Hepatocyte (in vitro differentiated cells): ENCODE measurements at regions not wholly inside any gene's neighbourhood (a gene's known extent, or its start where the extent isn't known, plus 50 kb on each side); places are given as distances from the start of the nearest gene placed in this dataset.

ENCODE experiments used
- DNase-seq: peaks from one replicate; pipeline ENCODE4 v3.0.0-alpha.2; 2016; ENCODE audit warnings: low spot score
- H2AFZ ChIP-seq: fragments of 200-600 bp; sonication (generic); 2 replicates; pipeline ENCODE4 v1.6.0; 2016; ENCODE audit warnings: antibody characterized with exemption, mild to moderate bottlenecking
- H3K27ac ChIP-seq: fragments of 200-600 bp; sonication (generic); 2 replicates; pipeline ENCODE4 v1.5.1; 2016; ENCODE audit warnings: mild to moderate bottlenecking
- H3K27me3 ChIP-seq: fragments of 200-600 bp; sonication (generic); 2 replicates; pipeline ENCODE4 v1.6.1; 2016
- H3K36me3 ChIP-seq: fragments of 200-600 bp; sonication (generic); replicated peaks from 2 replicates; pipeline ENCODE4 v1.5.1; 2016; ENCODE audit warnings: low read depth; ENCODE audit not compliant: insufficient read depth
- H3K4me1 ChIP-seq: fragments of 200-600 bp; sonication (generic); 2 replicates; pipeline ENCODE4 v1.5.1; 2016; ENCODE audit warnings: mild to moderate bottlenecking, moderate library complexity; ENCODE audit not compliant: insufficient read depth
- H3K4me2 ChIP-seq: fragments of 200-600 bp; sonication (generic); 2 replicates; pipeline ENCODE4 v1.6.0; 2016
- H3K4me3 ChIP-seq: fragments of 200-600 bp; sonication (generic); 2 replicates; pipeline ENCODE4 v1.5.1; 2016; ENCODE audit warnings: mild to moderate bottlenecking
- H3K79me2 ChIP-seq: fragments of 200-600 bp; sonication (generic); 2 replicates; pipeline ENCODE4 v1.6.0; 2017; ENCODE audit warnings: mild to moderate bottlenecking
- H3K9me2 ChIP-seq: fragments of 200-600 bp; sonication (generic); replicated peaks from 2 replicates; pipeline ENCODE4 v1.6.0; 2017; ENCODE audit warnings: mild to moderate bottlenecking; ENCODE audit not compliant: insufficient read depth
- H3K9me3 ChIP-seq: fragments of 200-600 bp; sonication (generic); 2 replicates; pipeline ENCODE4 v1.5.1; 2016; ENCODE audit warnings: low read depth, mild to moderate bottlenecking
- H4K20me1 ChIP-seq: fragments of 200-600 bp; sonication (generic); 2 replicates; pipeline ENCODE4 v1.6.0; 2016; ENCODE audit warnings: mild to moderate bottlenecking; ENCODE audit not compliant: insufficient read depth, poor library complexity, severe bottlenecking
- CTCF ChIP-seq: fragments of 200-600 bp; sonication (generic); IDR thresholded peaks from 2 replicates; pipeline ENCODE4 v1.5.1; 2016; ENCODE audit warnings: antibody characterized with exemption, mild to moderate bottlenecking; ENCODE audit not compliant: poor library complexity
- EZH2 ChIP-seq: fragments of 200-600 bp; sonication (generic); IDR thresholded peaks from 2 replicates; pipeline ENCODE4 v1.6.1; 2016; ENCODE audit warnings: antibody characterized with exemption, mild to moderate bottlenecking, borderline replicate concordance
- EZH2phosphoT487 ChIP-seq: fragments of 200-600 bp; sonication (generic); IDR thresholded peaks from one replicate; pipeline ENCODE4 v1.6.1; 2018; ENCODE audit warnings: antibody characterized with exemption, mild to moderate bottlenecking, low read depth, moderate library complexity; ENCODE audit not compliant: unreplicated experiment, severe bottlenecking
- WGBS: methylation state at CpG from one replicate; pipeline ENCODE4 v1.1.6; 2016; ENCODE audit warnings: low lambda C conversion rate; ENCODE audit errors: missing lambda C conversion rate; 5-methylcytosine and 5-hydroxymethylcytosine counted together

GRCh38 chr17:64765191-64765889, 103.2 kb upstream of the SMURF2 start:
- DNase-seq = no peak
- no peak for TF ChIP-seq EZH2phosphoT487
- TF ChIP-seq EZH2 = no peak
- TF ChIP-seq CTCF = no peak
- 77% methylated on average over 7 of the region's 7 CpGs for WGBS
- H3K27me3 ChIP-seq = no peaks in the 10 kb centered on the region
- no peak overlapping the region for H3K4me2 ChIP-seq
- H3K27ac ChIP-seq = no peak overlapping the region
- no peaks in the 10 kb centered on the region for H4K20me1 ChIP-seq
- no peak overlapping the region for H3K4me3 ChIP-seq
- H3K9me3 ChIP-seq = no peaks in the 10 kb centered on the region
- H3K36me3 ChIP-seq = no peaks in the 10 kb centered on the region
- no peaks in the 10 kb centered on the region for H3K9me2 ChIP-seq
- no peaks in the 10 kb centered on the region for H3K4me1 ChIP-seq
- H2AFZ ChIP-seq = no peak overlapping the region
- H3K79me2 ChIP-seq = peaks cover 18% of the 10 kb centered on the region

DNA sequence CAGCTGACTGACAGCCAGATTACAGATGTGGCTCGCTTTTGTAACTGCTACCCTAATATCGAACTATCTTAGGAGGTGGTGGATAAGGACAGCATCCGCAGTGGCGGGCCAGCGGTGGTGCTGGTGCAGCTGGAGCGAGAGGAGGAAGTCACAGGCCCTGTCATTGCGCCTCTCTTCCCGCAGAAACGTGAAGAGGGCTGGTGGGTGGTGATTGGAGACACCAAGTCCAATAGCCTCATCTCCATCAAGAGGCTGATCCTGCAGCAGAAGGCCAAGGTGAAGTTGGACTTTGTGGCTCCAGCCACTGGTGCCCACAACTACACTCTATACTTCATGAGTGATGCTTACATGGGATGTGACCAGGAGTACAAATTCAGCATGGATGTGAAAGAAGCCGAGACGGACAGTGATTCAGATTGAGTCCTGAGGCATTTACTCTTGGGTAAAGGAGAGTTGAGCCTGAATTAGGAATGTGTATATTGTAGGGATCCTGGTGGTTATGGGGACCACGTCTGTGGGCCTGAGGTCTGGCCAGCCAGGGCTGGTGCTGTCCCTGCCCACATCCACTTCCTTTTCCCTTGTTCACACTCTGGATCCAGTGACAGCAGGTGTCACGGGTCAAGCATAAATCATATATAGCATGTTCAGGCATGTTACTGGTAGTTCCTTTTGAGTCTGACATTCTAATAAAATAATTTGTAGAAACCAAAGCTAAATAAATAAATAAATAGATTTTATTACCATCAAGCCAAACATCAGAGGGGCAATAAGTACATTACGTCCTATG, 89.0 kb upstream of the SMURF2 start:
- no peak for DNase-seq
- Histone ChIP-seq H2AFZ (no peak overlapping the region), H3K4me3 (no peak overlapping the region), H3K36me3 (no peaks in the 10 kb centered on the region), H3K9me2 (no peaks in the 10 kb centered on the region), H3K9me3 (no peaks in the 10 kb centered on the region), H3K27ac (no peak overlapping the region), H4K20me1 (no peaks in the 10 kb centered on the region), H3K79me2 (no peaks in the 10 kb centered on the region), H3K4me1 (no peaks in the 10 kb centered on the region), H3K4me2 (no peak overlapping the region), H3K27me3 (no peaks in the 10 kb centered on the region)
- no peak for TF ChIP-seq CTCF
- TF ChIP-seq EZH2phosphoT487 = no peak
- TF ChIP-seq EZH2 = no peak
- 93% methylated on average over 14 of the region's 14 CpGs for WGBS

DNA sequence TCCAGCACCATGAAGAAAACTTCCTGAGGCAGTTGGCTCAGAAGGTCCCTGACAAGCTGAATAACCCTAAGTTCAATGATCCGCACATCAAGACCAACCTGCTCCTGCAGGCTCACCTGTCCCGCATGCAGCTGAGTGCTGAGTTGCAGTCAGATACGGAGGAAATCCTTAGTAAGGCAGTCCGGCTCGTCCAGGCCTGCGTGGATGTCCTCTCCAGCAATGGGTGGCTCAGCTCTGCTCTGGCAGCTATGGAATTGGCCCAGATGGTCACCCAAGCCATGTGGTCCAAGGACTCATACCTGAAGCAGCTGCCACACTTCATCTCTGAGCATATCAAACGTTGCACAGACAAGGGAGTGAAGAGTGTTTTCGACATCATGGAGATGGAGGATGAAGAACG, 88.4 kb upstream of the SMURF2 start:
- WGBS = 97% methylated on average over 9 of the region's 9 CpGs
- Histone ChIP-seq H2AFZ (no peak overlapping the region), H3K27me3 (no peaks in the 10 kb centered on the region), H3K36me3 (no peaks in the 10 kb centered on the region), H3K4me1 (no peaks in the 10 kb centered on the region), H4K20me1 (no peaks in the 10 kb centered on the region), H3K4me3 (no peak overlapping the region), H3K4me2 (no peak overlapping the region), H3K27ac (no peak overlapping the region), H3K79me2 (no peaks in the 10 kb centered on the region), H3K9me2 (no peaks in the 10 kb centered on the region), H3K9me3 (no peaks in the 10 kb centered on the region)
- no peak for DNase-seq
- TF ChIP-seq EZH2 = no peak
- no peak for TF ChIP-seq CTCF
- TF ChIP-seq EZH2phosphoT487 = no peak
